ENCODE measurements at regions not wholly inside any gene's neighbourhood (a gene's known extent, or its start where the extent isn't known, plus 50 kb on each side); places are given as distances from the start of the nearest gene placed in this dataset.

DNA sequence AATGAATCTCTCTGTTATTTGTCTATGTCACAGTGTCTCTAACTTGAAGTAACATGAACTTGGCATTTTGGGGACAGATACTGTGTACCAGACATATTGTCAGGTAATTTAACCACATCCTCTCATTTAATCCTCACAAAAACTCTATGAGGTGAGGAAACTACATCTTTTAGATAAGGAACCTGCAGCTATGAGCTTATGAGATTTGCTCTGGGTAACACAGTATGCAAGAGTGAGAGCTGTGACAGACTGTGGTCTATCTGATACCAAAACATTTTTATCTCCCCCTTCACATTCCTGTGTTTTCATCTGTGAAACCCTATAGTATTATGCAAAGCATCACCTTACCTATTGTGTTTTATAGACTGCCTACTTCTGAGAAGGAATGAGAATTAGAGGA is 58.4 kb upstream of the HS3ST1 start:
- no peak for TF ChIP-seq CTCF (conservative IDR thresholded peaks at IDR 0.05; ENCODE audit: low read depth, low read length)
- no peak for TF ChIP-seq EZH2 (IDR thresholded peaks at IDR 0.05; ENCODE audit: low read length, unreplicated experiment)

Measured in PC-3 (cell line).